ENCODE measurements at regions not wholly inside any gene's neighbourhood (a gene's known extent, or its start where the extent isn't known, plus 50 kb on each side); places are given as distances from the start of the nearest gene placed in this dataset.
"Not testable (repeated sequence)": the region's sequence is repeated elsewhere in the genome, so short reads cannot be mapped to it uniquely, and the experiment has no call there.

DNA sequence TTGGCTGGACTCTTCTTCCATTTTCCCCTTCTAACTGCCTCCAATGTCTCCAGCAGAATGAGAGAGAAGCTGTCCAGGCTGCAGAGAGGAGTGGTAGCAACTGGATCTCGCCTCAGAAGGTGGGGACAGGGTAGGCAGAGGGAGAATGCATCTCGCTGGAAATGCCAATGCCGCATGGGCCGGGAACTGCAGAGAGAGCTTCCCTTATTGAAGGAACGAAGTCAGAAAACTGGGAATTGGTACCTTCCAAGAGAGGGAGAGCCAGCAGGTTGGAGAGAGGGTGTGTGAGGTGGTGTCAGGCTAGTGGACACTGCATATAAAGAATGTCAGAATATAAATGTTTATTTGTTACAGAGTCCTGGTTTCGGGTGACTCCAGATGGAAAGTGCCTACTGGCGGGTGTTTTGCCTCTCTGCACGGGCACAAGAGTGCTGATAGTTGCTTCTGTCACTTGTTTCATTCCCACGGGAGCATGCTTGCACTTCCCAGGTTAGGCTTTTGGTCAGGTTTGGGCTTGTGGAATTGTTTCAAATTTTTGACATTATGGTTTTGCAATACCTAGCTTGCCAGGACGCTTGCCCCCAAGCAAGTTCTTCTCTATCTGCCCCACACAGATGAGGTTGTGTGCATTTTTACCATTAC, 156.8 kb upstream of the STS start:
- Mint-ChIP-seq H3K36me3 (ENCODE audit: low read depth) (no peaks in the 10 kb centered on the region), H3K9me3 (peaks cover 10% of the 10 kb centered on the region), H3K27ac (no peak overlapping the region), H3K4me1 (ENCODE audit: low read depth) (no peaks in the 10 kb centered on the region), H3K27me3 (no peaks in the 10 kb centered on the region), H3K4me3 (no peak overlapping the region)

DNA sequence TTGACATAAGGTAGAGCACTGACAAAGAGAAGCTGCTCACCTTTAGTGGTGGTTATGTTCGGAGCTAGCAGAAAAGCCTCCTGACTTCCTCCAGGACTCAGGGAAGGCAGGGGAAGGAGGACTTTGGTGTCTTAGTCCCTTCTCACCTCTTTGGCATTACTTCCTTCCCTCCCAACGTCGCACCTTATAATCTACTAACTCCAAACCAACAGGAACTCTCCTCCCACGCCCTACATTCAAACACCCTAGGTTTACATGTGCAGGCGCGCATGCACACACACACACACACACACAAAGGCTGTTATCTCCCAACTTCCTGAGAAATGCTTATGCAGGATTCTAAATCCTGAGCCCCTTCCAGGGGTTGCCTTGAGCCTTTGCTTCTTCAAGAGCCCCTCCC, 157.7 kb upstream of the STS start:
- no peaks in the 10 kb centered on the region for H3K27me3 Mint-ChIP-seq
- no peaks in the 10 kb centered on the region for H3K36me3 Mint-ChIP-seq (ENCODE audit: low read depth)
- H3K27ac Mint-ChIP-seq = no peak overlapping the region
- no peak overlapping the region for H3K4me3 Mint-ChIP-seq
- H3K9me3 Mint-ChIP-seq = peaks cover 6% of the 10 kb centered on the region
- no peaks in the 10 kb centered on the region for H3K4me1 Mint-ChIP-seq (ENCODE audit: low read depth)

DNA sequence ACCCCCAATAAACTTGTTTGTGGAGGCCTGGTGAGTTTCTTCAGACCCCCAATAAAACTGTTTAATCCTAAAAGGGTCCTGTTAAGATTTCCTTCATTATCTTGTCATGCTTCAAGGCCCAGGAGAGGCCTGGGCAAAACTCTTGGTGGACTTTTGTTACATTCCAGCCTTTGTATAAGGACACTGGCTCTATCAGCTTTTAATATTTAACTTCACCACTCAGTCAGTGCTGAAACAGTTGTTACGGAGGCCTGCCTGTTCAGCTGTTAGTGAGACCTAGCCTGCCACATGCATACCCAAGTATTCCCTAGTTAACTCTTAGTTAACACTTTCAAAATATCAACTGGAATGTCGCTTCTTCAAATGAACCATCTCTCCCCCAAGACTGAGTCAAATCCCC, 158.8 kb upstream of the STS start:
- not testable (repeated sequence) for H3K4me3 Mint-ChIP-seq; H3K27ac Mint-ChIP-seq; H3K36me3 Mint-ChIP-seq (ENCODE audit: low read depth)

DNA sequence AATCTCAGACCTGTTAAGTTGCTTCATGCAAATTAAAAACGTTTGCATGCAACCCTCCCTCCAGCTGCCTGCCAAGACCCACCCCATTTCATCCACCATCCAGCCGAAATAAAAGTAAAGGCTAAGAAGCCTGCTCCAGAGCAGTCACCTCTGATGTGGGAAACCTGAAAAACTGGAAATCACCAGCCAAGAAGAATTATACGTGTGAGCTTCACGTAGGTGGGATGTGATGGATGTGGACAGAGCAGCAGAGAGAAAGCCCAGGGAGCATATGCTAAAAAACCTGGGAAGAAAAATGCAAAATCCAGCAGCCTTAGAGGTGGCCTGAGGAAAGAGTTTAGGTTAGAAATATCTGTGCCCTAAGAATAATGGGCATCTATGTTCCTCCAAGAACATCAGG, 160.6 kb upstream of the STS start:
- H3K36me3 Mint-ChIP-seq (ENCODE audit: low read depth) = no peaks in the 10 kb centered on the region
- no peaks in the 10 kb centered on the region for H3K4me1 Mint-ChIP-seq (ENCODE audit: low read depth)
- H3K27ac Mint-ChIP-seq = no peak overlapping the region
- H3K4me3 Mint-ChIP-seq = no peak overlapping the region
- H3K9me3 Mint-ChIP-seq = no peaks in the 10 kb centered on the region
- no peaks in the 10 kb centered on the region for H3K27me3 Mint-ChIP-seq

More for the DNA sequence above, 158.8 kb upstream of the STS start:
- H3K27me3 Mint-ChIP-seq; H3K9me3 Mint-ChIP-seq; H3K4me1 Mint-ChIP-seq (ENCODE audit: low read depth): not testable (repeated sequence)

DNA sequence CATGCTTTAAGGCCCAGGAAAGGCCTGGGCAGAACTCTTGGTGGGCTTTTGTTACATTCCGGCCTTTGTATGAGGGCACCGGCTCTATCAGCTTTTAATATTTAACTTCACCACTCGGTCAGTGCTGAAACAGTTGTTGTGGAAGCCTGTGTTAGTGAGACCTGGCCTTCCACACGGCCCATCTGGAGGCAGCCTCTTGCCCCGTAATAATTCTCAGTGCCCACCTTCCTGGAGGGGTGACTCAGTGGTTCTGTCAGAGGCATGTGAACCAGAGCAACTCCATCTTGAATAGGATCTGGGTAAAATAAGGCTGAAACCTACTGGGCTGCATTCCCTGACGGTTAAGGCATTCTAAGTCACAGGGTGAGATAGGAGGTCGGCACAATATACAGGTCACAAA, 162.0 kb upstream of the STS start:
- Mint-ChIP-seq H3K4me3 (no peak overlapping the region), H3K27me3 (no peaks in the 10 kb centered on the region), H3K4me1 (ENCODE audit: low read depth) (no peaks in the 10 kb centered on the region), H3K27ac (no peak overlapping the region), H3K36me3 (ENCODE audit: low read depth) (no peaks in the 10 kb centered on the region), H3K9me3 (no peaks in the 10 kb centered on the region)

DNA sequence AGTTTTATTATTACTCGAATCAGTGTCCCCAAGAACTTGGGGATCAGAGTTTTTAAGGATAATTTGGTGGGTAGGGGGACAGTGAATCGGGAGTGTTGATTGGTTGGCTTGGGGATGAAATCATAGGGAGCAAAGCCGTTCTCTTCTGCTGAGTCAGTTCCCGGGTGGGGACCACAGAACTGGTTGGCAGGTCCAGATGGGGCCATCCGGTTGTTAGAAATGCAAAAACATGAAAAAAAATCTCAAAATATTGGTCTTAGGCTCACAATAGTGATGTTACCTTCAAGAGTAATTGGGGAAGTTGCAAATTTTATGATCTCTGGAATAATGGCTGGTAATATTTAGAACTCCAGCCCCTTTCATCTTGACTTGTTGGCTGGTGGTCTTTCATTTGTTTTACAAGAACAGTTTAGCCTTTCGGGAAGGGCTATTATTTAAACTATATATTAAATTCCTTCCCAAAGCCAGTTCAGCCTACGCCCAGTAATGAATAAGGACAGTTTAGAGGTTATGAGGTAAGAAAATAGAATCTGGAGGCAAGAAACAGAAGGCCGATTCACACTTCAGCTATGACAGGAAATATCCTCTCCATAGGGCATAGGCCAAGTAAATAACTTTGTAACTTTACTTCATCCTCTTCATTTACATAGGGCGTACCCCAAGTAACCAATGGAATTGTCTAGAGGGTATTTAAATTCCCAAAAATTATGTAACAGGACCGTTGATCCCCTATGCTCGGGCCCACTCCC, 164.1 kb upstream of the STS start:
- no peak overlapping the region for H3K27ac Mint-ChIP-seq
- no peaks in the 10 kb centered on the region for H3K9me3 Mint-ChIP-seq
- H3K36me3 Mint-ChIP-seq (ENCODE audit: low read depth) = no peaks in the 10 kb centered on the region
- no peaks in the 10 kb centered on the region for H3K4me1 Mint-ChIP-seq (ENCODE audit: low read depth)
- no peaks in the 10 kb centered on the region for H3K27me3 Mint-ChIP-seq
- H3K4me3 Mint-ChIP-seq = no peak overlapping the region

DNA sequence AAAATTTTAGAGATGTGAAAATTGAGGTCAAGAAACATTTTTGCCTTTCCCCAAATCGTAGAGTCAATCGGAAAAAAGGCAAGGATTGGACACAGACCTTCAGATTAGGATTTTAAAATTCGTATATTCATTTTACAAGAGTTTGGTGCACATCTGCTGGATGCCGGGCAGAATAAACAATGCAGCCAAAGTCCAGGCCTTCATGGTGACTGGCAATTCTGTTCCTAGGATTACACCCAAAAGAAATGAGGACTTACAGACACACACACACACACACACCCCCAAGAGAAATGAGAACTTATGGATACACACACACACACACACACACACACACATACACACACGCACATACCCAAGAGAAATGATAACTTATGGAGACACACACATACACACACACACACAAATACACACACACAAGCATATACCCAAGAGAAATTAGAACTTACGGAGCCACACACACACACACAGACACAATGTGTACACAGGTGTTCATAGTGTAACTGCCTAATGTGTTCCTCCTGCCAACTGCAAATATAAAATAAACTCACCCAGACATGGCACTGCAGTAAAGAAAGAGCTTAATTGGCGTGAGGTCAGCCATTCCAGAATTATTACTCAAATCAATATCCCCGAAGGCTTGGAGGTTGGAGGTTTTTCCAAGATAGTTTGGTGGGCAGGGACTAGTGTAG, 165.7 kb upstream of the STS start:
- H3K4me1 Mint-ChIP-seq (ENCODE audit: low read depth) = no peaks in the 10 kb centered on the region
- H3K27me3 Mint-ChIP-seq = no peaks in the 10 kb centered on the region

DNA sequence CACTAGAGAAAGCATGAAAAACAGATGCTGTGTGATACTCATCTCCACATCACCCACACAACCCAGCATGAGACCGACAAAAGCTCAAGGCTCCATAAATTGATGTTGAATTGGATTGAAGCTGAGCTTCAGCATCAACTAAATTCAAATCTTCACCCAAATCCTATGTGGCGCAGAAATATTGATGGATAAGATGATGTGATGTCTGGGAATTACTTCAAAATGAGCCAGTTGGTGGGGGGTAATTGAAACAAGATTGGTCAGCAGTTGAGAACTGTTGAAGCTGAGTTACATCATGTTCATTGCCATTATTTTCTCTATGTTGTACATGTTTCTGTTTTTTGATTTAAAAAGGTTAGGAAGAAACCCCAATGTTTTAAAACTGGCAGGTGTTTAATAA, 166.5 kb upstream of the STS start:
- no peaks in the 10 kb centered on the region for H3K9me3 Mint-ChIP-seq
- H3K27ac Mint-ChIP-seq = no peak overlapping the region
- H3K36me3 Mint-ChIP-seq (ENCODE audit: low read depth) = no peaks in the 10 kb centered on the region
- no peaks in the 10 kb centered on the region for H3K4me1 Mint-ChIP-seq (ENCODE audit: low read depth)
- H3K27me3 Mint-ChIP-seq = no peaks in the 10 kb centered on the region
- no peak overlapping the region for H3K4me3 Mint-ChIP-seq

More for the DNA sequence above, 165.7 kb upstream of the STS start:
- Mint-ChIP-seq H3K9me3 (no peaks in the 10 kb centered on the region), H3K36me3 (ENCODE audit: low read depth) (no peaks in the 10 kb centered on the region), H3K4me3 (no peak overlapping the region), H3K27ac (no peak overlapping the region)

DNA sequence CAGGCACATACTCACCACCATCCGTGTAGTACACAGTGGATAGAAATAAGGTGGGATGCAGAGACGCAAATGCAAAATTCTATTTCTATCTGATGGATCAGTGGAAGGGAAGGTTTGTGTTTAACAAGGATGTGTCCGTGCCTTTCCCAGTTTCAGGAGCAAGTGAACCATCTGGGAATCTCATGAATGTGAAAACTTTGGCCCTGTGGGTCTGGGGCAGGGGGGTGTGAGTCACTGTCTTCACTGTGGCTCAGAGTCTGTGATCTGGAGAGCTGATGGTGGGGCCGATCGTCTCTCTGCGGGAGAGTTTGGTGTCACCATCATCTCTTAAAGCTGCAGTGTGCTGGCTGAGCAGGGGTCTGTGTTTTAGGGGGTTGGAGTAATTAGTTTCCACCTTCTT, 179.3 kb upstream of the STS start:
- H3K27me3 Mint-ChIP-seq = no peaks in the 10 kb centered on the region
- H3K9me3 Mint-ChIP-seq = peaks cover 2% of the 10 kb centered on the region
- H3K4me3 Mint-ChIP-seq = no peak overlapping the region
- no peak overlapping the region for H3K27ac Mint-ChIP-seq
- H3K36me3 Mint-ChIP-seq (ENCODE audit: low read depth) = no peaks in the 10 kb centered on the region
- no peaks in the 10 kb centered on the region for H3K4me1 Mint-ChIP-seq (ENCODE audit: low read depth)

DNA sequence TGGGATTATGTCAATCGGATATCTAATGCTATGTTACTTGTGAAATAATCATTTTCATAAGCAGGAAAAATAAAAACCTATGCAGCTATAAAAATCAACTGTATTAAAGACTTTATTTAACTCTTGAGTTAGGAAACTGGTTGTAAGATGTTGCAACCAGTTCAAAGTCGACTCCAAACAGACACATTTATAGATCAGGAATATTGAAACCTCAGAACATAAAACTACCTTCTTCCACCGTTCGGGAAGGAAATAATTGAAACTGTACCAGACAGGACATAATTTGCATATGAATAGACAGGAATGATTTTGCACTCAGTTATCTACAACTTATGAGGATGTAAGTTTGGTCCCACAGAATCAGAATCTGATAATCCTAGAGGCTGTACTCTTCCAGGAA, 181.8 kb upstream of the STS start:
- H3K27ac Mint-ChIP-seq = no peak overlapping the region
- H3K27me3 Mint-ChIP-seq = no peaks in the 10 kb centered on the region
- H3K4me1 Mint-ChIP-seq (ENCODE audit: low read depth) = no peaks in the 10 kb centered on the region
- no peak overlapping the region for H3K4me3 Mint-ChIP-seq
- no peaks in the 10 kb centered on the region for H3K36me3 Mint-ChIP-seq (ENCODE audit: low read depth)
- H3K9me3 Mint-ChIP-seq = no peaks in the 10 kb centered on the region

DNA sequence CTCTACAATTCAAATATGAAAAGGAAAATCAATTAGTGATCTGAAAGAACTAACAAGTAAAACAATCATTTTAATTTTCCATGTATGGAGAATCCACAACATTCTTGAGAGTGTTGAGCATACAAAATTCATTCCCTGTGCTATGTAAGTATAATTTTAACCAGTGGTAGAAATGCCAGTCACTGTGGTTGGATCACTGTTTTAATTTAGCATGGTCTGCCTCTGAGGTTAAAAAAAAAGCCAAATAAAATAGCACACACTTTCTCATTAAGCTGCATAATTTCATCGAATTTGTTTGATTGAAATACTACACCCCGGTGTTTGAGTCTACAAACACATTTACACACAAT, 185.5 kb upstream of the STS start:
- Mint-ChIP-seq H3K9me3 (no peaks in the 10 kb centered on the region), H3K4me1 (ENCODE audit: low read depth) (no peaks in the 10 kb centered on the region), H3K36me3 (ENCODE audit: low read depth) (no peaks in the 10 kb centered on the region), H3K4me3 (no peak overlapping the region), H3K27me3 (no peaks in the 10 kb centered on the region), H3K27ac (no peak overlapping the region)

DNA sequence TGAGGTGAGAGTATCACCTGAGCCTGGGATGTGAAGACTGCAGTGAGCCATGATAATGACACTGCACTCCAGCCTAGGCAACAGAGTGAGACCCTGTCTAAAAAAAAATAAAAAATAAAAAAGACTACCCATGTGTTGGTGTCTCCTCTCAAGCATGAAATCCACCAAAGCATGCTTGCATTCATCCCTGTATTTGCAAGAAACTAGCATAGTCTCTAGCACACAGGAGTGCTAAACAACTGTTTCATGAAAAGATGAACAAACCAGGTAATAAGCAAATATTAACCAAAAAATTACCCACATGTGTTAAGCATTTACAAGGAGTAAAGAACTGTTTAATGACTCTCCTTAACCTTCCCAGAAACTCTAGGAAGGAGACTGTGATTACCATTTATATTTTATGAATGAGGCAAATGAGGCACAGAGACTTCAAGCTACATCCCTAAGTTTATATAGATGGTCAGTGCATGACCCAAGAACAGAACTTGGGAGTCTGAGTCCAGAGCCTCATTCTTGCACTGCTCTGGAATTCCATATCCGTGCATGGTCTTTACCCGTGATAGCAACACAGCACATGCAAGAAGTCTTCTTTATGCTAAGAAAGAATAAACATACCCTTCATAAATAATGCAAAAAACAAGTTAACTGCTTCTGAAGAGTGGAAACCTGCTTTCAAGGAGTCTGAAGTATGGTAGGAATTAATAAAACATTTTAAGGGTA, 186.1 kb upstream of the STS start:
- Mint-ChIP-seq H3K27me3 (no peaks in the 10 kb centered on the region), H3K9me3 (no peaks in the 10 kb centered on the region), H3K4me1 (ENCODE audit: low read depth) (no peaks in the 10 kb centered on the region), H3K36me3 (ENCODE audit: low read depth) (no peaks in the 10 kb centered on the region), H3K4me3 (no peak overlapping the region), H3K27ac (no peak overlapping the region)

DNA sequence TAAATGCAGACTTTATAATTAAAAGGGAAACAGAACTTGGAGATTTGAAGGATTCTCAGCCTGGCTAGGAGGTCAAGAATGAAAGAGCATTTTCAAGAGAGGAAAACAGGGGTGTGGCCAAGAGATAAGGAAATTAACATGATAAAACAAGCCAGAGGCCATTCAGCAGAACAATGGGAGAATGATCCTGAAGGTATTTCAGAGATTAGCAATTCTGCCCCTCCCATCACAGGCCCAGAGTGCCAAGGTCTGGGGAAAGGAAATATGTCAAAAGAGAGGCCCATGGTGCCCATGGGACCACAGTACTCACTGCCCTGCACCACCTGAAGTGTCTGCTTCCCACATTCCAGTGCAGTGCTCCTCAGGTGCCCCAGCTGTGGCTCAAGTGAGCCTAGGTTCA, 188.5 kb upstream of the STS start:
- Mint-ChIP-seq H3K4me1 (ENCODE audit: low read depth) (no peaks in the 10 kb centered on the region), H3K9me3 (no peaks in the 10 kb centered on the region), H3K36me3 (ENCODE audit: low read depth) (no peaks in the 10 kb centered on the region), H3K27me3 (no peaks in the 10 kb centered on the region), H3K4me3 (no peak overlapping the region), H3K27ac (no peak overlapping the region)

DNA sequence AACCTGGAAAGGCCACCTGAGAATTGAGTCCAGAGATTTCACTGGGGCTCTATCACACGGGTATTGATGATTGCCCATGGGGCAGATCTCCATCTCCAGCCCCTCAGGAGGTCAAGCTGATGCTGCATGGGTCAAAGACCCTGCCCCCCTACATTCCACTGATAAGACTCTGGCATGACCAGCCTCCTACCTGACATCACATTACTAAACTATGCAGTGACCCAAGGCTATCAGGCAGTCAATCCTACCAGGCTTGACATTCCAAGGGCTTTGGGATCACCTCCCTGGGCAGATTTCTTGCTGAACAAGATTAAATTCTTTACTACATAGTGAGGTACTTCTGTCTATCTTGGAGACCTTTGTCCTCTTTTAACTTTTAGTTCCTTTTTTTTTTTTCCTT, 192.7 kb upstream of the STS start:
- H3K9me3 Mint-ChIP-seq = peaks cover 5% of the 10 kb centered on the region
- no peaks in the 10 kb centered on the region for H3K36me3 Mint-ChIP-seq (ENCODE audit: low read depth)
- no peaks in the 10 kb centered on the region for H3K27me3 Mint-ChIP-seq
- H3K27ac Mint-ChIP-seq = no peak overlapping the region
- no peak overlapping the region for H3K4me3 Mint-ChIP-seq
- no peaks in the 10 kb centered on the region for H3K4me1 Mint-ChIP-seq (ENCODE audit: low read depth)

DNA sequence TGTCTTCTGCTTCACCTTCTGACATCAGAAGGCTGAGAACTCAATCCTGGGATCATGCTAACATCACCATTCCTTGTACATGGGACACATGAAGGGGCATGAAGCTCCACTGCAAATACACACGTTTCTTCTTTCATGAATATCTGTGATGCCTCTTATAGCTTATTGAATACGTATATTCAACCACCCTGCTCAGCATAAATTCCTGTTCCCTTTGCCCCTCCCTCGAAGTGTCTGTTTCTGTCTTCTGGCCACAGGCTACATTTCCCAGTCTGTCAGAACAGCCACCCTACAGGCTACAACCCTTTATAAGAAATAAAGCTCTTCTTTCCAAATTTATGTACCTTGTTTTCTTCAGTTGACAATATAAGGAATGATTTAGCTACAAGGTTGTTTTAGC, 201.3 kb upstream of the STS start:
- Mint-ChIP-seq H3K27me3 (no peaks in the 10 kb centered on the region), H3K4me1 (ENCODE audit: low read depth) (no peaks in the 10 kb centered on the region), H3K36me3 (ENCODE audit: low read depth) (no peaks in the 10 kb centered on the region), H3K9me3 (peaks cover 2% of the 10 kb centered on the region), H3K4me3 (no peak overlapping the region), H3K27ac (no peak overlapping the region)

All from stimulated activated naive CD8-positive, alpha-beta T cell treated with anti-CD3 and anti-CD28 coated beads, Interleukin-15, Interleukin-2, amounts not matched to agents 100 ng/mL and 50 ng/mL, for 24 hours (primary cell).